HepG2 (cell line): ENCODE measurements at regions not wholly inside any gene's neighbourhood (a gene's known extent, or its start where the extent isn't known, plus 50 kb on each side); places are given as distances from the start of the nearest gene placed in this dataset.
"Not testable (repeated sequence)": the region's sequence is repeated elsewhere in the genome, so short reads cannot be mapped to it uniquely, and the experiment has no call there.

Experiments used
- ATAC-seq: fragments of 200-7000 bp; cut with Tn5 transposase; 3 replicates; pipeline ENCODE4 v1.9.1; 2020; ENCODE audit warnings: mild to moderate bottlenecking, moderate library complexity
- BruUV-seq: library from RNA; stranded (reverse); fragments of 400-500 nt; replicated peaks from 2 replicates; lab custom pipeline; 2021; lab: Mats Ljungman, UMichigan
- CTCF ChIA-PET: fragments of 300-600 bp; formaldehyde crosslinking; extraction: SDS; loops from one replicate; lab custom pipeline; 2021; ENCODE audit warnings: low total read pairs, inconsistent platforms, low intra/inter-chr PET ratio; lab: Yijun Ruan, JAX
- POLR2A ChIA-PET: fragments of 350-600 bp; sonication (Branson Sonifier 250); formaldehyde crosslinking; loops from one replicate; lab custom pipeline; 2020; ENCODE audit warnings: antibody characterized with exemption, inconsistent platforms; lab: Yijun Ruan, JAX
- DNase-seq: peaks from one replicate; pipeline ENCODE4 v3.0.0-alpha.2; 2015; ENCODE audit warnings: low spot score
- FAIRE-seq: peaks from 3 replicates; lab custom pipeline; 2011; peaks lifted over from hg19 to GRCh38; lab: Jason Lieb, UNC
- H2AFZ ChIP-seq: one replicate; pipeline ENCODE4 v1.6.1; 2011; ENCODE audit warnings: low read length, inconsistent platforms
- H3K27ac ChIP-seq: fragments of 300-600 bp; 3 replicates; pipeline ENCODE4 v1.8.0; 2011; ENCODE audit warnings: mixed run types, mild to moderate bottlenecking, mixed read lengths, low read length, inconsistent platforms; ENCODE audit not compliant: insufficient read depth; ENCODE audit errors: extremely low read length
- H3K27me3 ChIP-seq, 2 experiments: fragments of 200-600 bp in 1 of 2; 2 replicates in 1 of 2; 3 replicates in 1 of 2; pipeline versions ENCODE4 v1.6.0 to v1.8.0; 2011; ENCODE audit warnings: low read length in 2 of 2, mild to moderate bottlenecking in 2 of 2, moderate library complexity in 2 of 2, inconsistent platforms in 1 of 2; ENCODE audit not compliant: insufficient read depth in 2 of 2, control insufficient read depth in 1 of 2
- H3K36me3 ChIP-seq, 2 experiments: fragments of 200-600 bp in 1 of 2; replicated peaks in 1 of 2; 2 replicates in 1 of 2; 3 replicates in 1 of 2; pipeline versions ENCODE4 v1.5.1 to v1.8.0; 2011; ENCODE audit warnings: low read length in 2 of 2, inconsistent platforms in 1 of 2; ENCODE audit not compliant: insufficient read depth in 2 of 2, control insufficient read depth in 1 of 2
- H3K4me1 ChIP-seq: 2 replicates; pipeline ENCODE4 v1.5.1; 2012; ENCODE audit warnings: low read length, inconsistent platforms; ENCODE audit not compliant: insufficient read depth
- H3K4me2 ChIP-seq: 2 replicates; pipeline ENCODE4 v1.6.0; 2011; ENCODE audit warnings: low read depth, low read length, inconsistent platforms
- H3K4me3 ChIP-seq, 3 experiments: fragments of 200-600 bp in 1 of 3; sonication (generic), shearing (Covaris generic) in 1 of 3; replicated peaks in 1 of 3; 2 replicates each; pipeline ENCODE4 v1.5.1; 2011 to 2016; ENCODE audit warnings: low read length in 3 of 3, inconsistent platforms in 2 of 3, low read depth in 2 of 3, mild to moderate bottlenecking in 2 of 3, control low read depth in 1 of 3, mixed read lengths in 1 of 3; ENCODE audit not compliant: insufficient read depth in 1 of 3
- H3K79me2 ChIP-seq: one replicate; pipeline ENCODE4 v1.6.1; 2011; ENCODE audit warnings: low read length, inconsistent platforms; ENCODE audit not compliant: insufficient read depth
- H3K9ac ChIP-seq: 2 replicates; pipeline ENCODE4 v1.6.0; 2011; ENCODE audit warnings: mild to moderate bottlenecking, low read depth, low read length, inconsistent platforms; ENCODE audit not compliant: insufficient read depth
- H3K9me3 ChIP-seq: 2 replicates; pipeline ENCODE4 v1.5.1; 2012; ENCODE audit warnings: mild to moderate bottlenecking, low read length
- H4K20me1 ChIP-seq: 2 replicates; pipeline ENCODE4 v1.6.0; 2011; ENCODE audit warnings: inconsistent platforms, mild to moderate bottlenecking, low read length, moderate library complexity; ENCODE audit not compliant: insufficient read depth
- KDM3A ChIP-seq: IDR thresholded peaks from 2 replicates; pipeline ENCODE4 v1.6.1; 2018; ENCODE audit warnings: low read depth, missing compliant biosample characterization
- NFKB2 ChIP-seq: sonication (generic); formaldehyde crosslinking; IDR thresholded peaks from 2 replicates; pipeline ENCODE4 v1.4.0; 2020; ENCODE audit warnings: missing genetic modification reagents, borderline replicate concordance
- SRSF1 ChIP-seq: fragments of 200-400 bp; formaldehyde crosslinking; optimal IDR thresholded peaks from 2 replicates; pipeline ENCODE3; 2017; ENCODE audit warnings: mild to moderate bottlenecking, low read depth, low read length, moderate library complexity
- ZNF850 ChIP-seq: sonication (generic); formaldehyde crosslinking; conservative IDR thresholded peaks from 2 replicates; pipeline ENCODE4 v1.9.0; 2021; ENCODE audit warnings: mild to moderate bottlenecking, missing genetic modification reagents
- WGBS: methylation state at CpG from one replicate; pipeline ENCODE4 v1.1.6; 2017; ENCODE audit warnings: low lambda C conversion rate; 5-methylcytosine and 5-hydroxymethylcytosine counted together
- in situ Hi-C: cut with HindIII; loops from 2 replicates; pipeline ENCODE4 v1.10.0; 2017; ENCODE audit warnings: low pct_unique_long_range_greater_than_20kb; ENCODE audit not compliant: extremely low pct_ligation_motif_present
- intact Hi-C: fragments of 100-400 bp; cut with micrococcal nuclease; formaldehyde crosslinking; loops from one replicate; pipeline ENCODE4 v1.10.0; 2022; ENCODE audit not compliant: unreplicated experiment

GRCh38 chr17:21772321-21772720 lies 80.0 kb downstream of the KCNJ18 start:
- Histone ChIP-seq H3K27me3 (no peaks in the 10 kb centered on the region; a peak in 1 of 5 replicates), H3K4me1 (no peaks in the 10 kb centered on the region), H4K20me1 (no peaks in the 10 kb centered on the region), H3K4me3 (no peak overlapping the region), H2AFZ (no peak overlapping the region), H3K9ac (no peak overlapping the region), H3K4me2 (no peak overlapping the region), H3K36me3 (no peaks in the 10 kb centered on the region), H3K9me3 (no peaks in the 10 kb centered on the region), H3K27ac (no peak overlapping the region), H3K79me2 (no peaks in the 10 kb centered on the region)
- in situ Hi-C loops = loop anchor here (25.0 kb wide), 1 partner anchor 460 kb away; no protein-coding TSS in a partner anchor
- DNase-seq (no peak), FAIRE-seq (no peak), ATAC-seq (no peak)
- WGBS = 36% methylated on average over 4 of the region's 4 CpGs
- no peak for TF ChIP-seq NFKB2 (CRISPR knock-in tag)
- TF ChIP-seq KDM3A (CRISPR knock-in tag) = no peak
- TF ChIP-seq SRSF1 = no peak
- no peak for TF ChIP-seq ZNF850 (CRISPR knock-in tag)
- no TSS peak for BruUV-seq
- CTCF ChIA-PET = no interaction called here
- intact Hi-C loops = no loop called here
- POLR2A ChIA-PET = no interaction called here

DNA sequence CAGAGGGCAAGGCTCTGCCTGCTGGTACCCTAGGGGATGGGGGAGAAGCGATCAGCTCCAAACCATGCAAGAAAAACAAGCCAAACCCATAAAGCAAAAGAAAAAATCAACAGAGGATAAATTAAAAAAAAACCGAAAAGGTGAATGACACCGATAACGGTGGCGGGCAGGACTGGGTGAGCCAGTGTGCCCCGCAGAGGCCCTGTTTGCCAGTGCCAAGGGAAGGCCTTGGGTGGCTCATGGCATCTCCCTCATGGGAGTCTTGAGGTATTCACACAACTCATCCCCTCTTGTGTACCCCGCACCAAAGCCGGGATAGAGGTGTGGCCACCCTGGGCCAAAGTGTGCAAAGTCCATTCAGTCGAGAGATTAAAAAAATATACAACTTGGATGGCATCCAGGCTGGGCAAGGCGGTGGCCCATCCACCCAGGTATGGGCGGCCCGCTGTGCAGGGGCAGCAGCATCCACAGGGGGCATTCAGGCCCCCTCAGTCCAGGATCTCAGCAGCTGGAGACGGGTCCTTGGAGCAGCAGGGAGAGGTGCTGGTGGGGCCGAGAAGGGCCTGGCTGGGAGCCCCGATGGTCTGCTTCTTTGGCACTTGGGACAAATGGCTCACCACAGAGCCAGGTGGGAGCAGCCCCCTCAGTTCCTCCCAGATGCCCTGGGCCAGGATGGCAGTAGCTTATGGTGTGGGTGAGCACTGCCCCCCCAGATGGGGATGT lies 80.8 kb downstream of the KCNJ18 start:
- POLR2A ChIA-PET, H3K27ac ChIP-seq, H3K9me3 ChIP-seq, H3K4me3 ChIP-seq, H2AFZ ChIP-seq, ATAC-seq, FAIRE-seq, H4K20me1 ChIP-seq, intact Hi-C loops, H3K9ac ChIP-seq, CTCF ChIA-PET, H3K4me2 ChIP-seq, H3K27me3 ChIP-seq, BruUV-seq, H3K79me2 ChIP-seq, DNase-seq, H3K36me3 ChIP-seq, H3K4me1 ChIP-seq: not testable (repeated sequence)
- WGBS = 62% methylated on average over 6 of the region's 15 CpGs
- in situ Hi-C loops = loop anchor here (25.0 kb wide), 1 partner anchor 461 kb away; no protein-coding TSS in a partner anchor
